ENCODE measurements at regions not wholly inside any gene's neighbourhood (a gene's known extent, or its start where the extent isn't known, plus 50 kb on each side); places are given as distances from the start of the nearest gene placed in this dataset.
"Not testable (repeated sequence)": the region's sequence is repeated elsewhere in the genome, so short reads cannot be mapped to it uniquely, and the experiment has no call there.

DNA sequence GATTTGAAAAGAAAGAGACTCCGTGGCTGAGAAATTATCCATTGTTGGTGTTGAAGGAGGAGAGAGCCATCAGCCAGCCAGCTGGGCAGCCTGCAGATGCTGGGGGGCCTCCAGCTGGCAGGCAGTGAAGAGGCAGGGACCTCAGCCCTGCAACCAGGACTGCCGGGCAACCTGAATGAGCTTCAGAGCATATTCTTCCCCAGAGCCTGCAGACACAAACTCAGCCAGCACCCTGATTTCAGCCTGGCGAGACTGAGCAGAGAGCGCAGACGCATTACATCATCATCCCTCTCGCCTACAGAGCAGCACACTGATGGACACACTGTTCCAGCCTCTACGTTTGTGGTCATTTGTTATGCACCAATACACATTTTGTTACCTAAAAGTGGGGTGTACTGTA is 150.7 kb upstream of the RAB6C start:
- DNase-seq (ENCODE audit: low read depth in 6 of 9, low spot score in 9 of 9), result no peak
- Histone ChIP-seq H3K9me3 (ENCODE audit: control insufficient read depth in 2 of 2, insufficient read depth in 1 of 2, low read length in 1 of 2) (no peaks in the 10 kb centered on the region), H3K4me3 (ENCODE audit: low read length in 2 of 2) (no peak overlapping the region), H3K27ac (ENCODE audit: low read depth in 1 of 2, low read length in 1 of 2) (no peak overlapping the region), H3K4me1 (ENCODE audit: control insufficient read depth in 2 of 2, insufficient read depth in 2 of 2, low read length in 2 of 2) (peaks cover 0 to 7% of the 10 kb centered on the region in 2 donors), H3K27me3 (ENCODE audit: control insufficient read depth in 2 of 2, insufficient read depth in 1 of 2, low read length in 1 of 2) (no peaks in the 10 kb centered on the region), H3K36me3 (ENCODE audit: control insufficient read depth in 2 of 2, insufficient read depth in 2 of 2, low read length in 1 of 2) (no peaks in the 10 kb centered on the region)
- 91% methylated on average over 7 of the region's 7 CpGs for WGBS

DNA sequence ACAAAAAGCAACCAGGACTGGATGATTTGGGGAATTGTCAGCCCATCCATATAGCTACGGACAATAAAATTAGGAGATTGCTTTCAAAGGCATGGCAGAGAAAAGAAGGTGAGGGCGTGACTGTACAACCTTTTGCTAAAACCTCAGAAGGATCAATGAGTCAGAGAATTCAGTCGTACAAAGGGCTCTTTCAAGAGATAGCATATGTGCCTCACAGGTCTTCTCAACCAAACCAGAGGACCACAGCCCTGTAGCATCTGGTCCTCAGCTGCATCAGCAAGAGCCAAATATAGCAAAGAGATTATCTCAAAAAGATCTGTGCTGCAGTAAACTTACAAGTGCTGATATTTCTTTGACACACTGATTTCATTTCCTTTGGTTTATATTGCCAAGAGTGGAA is 149.9 kb upstream of the RAB6C start:
- Histone ChIP-seq H3K27me3 (ENCODE audit: control insufficient read depth in 2 of 2, insufficient read depth in 1 of 2, low read length in 1 of 2) (no peaks in the 10 kb centered on the region), H3K9me3 (ENCODE audit: control insufficient read depth in 2 of 2, insufficient read depth in 1 of 2, low read length in 1 of 2) (no peaks in the 10 kb centered on the region), H3K4me3 (ENCODE audit: low read length in 2 of 2) (no peak overlapping the region), H3K36me3 (ENCODE audit: control insufficient read depth in 2 of 2, insufficient read depth in 2 of 2, low read length in 1 of 2) (no peaks in the 10 kb centered on the region), H3K4me1 (ENCODE audit: control insufficient read depth in 2 of 2, insufficient read depth in 2 of 2, low read length in 2 of 2) (peaks cover 0 to 7% of the 10 kb centered on the region in 2 donors), H3K27ac (ENCODE audit: low read depth in 1 of 2, low read length in 1 of 2) (no peak overlapping the region)
- 90% methylated on average over 3 of the region's 3 CpGs for WGBS
- DNase-seq (ENCODE audit: low read depth in 6 of 9, low spot score in 9 of 9), result no peak

DNA sequence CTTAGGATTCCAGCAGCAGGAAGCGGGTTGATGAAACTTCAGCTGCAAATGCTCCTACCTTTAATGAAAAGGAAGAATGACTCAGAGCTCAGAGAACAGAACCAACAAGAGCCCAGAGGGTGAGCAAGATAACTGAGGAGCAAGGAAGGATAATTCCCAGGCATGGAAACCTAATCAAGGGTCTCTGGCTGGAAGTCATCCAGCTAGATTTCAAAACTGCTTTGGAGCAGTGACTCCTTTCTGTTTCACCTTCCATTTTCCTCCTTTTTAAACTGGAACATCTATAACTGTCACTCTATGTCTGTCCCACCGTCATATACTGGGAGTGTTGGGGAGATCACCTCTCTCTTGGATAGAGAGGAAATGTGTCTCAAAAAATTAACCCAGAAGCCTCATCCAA is 148.4 kb upstream of the RAB6C start:
- Histone ChIP-seq H3K9me3 (ENCODE audit: control insufficient read depth in 2 of 2, insufficient read depth in 1 of 2, low read length in 1 of 2) (no peaks in the 10 kb centered on the region), H3K27ac (ENCODE audit: low read depth in 1 of 2, low read length in 1 of 2) (no peak overlapping the region), H3K4me3 (ENCODE audit: low read length in 2 of 2) (no peak overlapping the region), H3K4me1 (ENCODE audit: control insufficient read depth in 2 of 2, insufficient read depth in 2 of 2, low read length in 2 of 2) (peaks cover 0 to 7% of the 10 kb centered on the region in 2 donors), H3K36me3 (ENCODE audit: control insufficient read depth in 2 of 2, insufficient read depth in 2 of 2, low read length in 1 of 2) (no peaks in the 10 kb centered on the region), H3K27me3 (ENCODE audit: control insufficient read depth in 2 of 2, insufficient read depth in 1 of 2, low read length in 1 of 2) (no peaks in the 10 kb centered on the region)
- no peak for DNase-seq (ENCODE audit: low read depth in 6 of 9, low spot score in 9 of 9)
- WGBS, result 93% methylated on average over 2 of the region's 2 CpGs

DNA sequence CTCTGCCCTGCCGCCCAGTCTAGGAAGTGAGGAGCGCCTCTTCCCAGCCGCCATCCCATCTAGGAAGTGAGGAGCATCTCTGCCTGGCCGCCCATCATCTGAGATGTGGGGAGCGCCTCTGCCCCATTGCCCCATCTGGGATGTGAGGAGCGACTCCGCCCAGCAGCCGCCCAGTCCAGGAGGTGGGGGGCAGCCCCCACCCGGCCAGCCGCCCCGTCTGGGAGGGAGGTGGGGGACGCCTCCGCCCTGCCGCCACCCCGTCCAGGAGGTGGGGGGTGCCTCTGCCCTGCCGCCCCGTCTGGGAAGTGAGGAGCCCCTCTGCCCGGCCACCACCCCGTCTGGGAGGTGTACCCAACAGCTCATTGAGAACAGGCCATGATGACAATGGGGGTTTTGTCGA is 146.0 kb upstream of the RAB6C start:
- not testable (repeated sequence) for DNase-seq (ENCODE audit: low read depth in 6 of 9, low spot score in 9 of 9); H3K36me3 ChIP-seq (ENCODE audit: control insufficient read depth in 2 of 2, insufficient read depth in 2 of 2, low read length in 1 of 2); H3K9me3 ChIP-seq (ENCODE audit: control insufficient read depth in 2 of 2, insufficient read depth in 1 of 2, low read length in 1 of 2); H3K27me3 ChIP-seq (ENCODE audit: control insufficient read depth in 2 of 2, insufficient read depth in 1 of 2, low read length in 1 of 2); H3K4me1 ChIP-seq (ENCODE audit: control insufficient read depth in 2 of 2, insufficient read depth in 2 of 2, low read length in 2 of 2); H3K27ac ChIP-seq (ENCODE audit: low read depth in 1 of 2, low read length in 1 of 2); H3K4me3 ChIP-seq (ENCODE audit: low read length in 2 of 2)
- WGBS, result 98% methylated on average over 20 of the region's 20 CpGs

DNA sequence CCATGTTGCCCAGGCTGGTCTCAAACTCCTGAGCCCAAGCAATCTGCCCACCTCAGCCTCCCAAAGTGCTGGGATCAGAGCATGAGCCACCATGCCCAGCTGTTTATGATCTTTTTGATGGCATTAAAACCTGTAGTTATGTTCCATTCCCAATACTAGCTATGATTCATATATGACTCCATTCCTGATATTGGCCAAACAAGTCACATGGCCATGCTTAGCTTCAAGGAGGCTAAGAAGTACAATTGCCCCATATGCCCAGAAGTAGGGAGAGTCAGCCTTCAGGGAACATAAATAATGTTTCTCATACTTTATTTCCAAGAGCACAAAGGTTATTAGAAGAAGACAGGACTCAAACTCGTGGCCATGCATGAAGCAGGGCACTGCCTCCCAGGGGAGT is 132.4 kb upstream of the RAB6C start:
- DNase-seq (ENCODE audit: low read depth in 6 of 9, low spot score in 9 of 9), result no peak
- no peak overlapping the region for H3K27ac ChIP-seq (ENCODE audit: low read depth in 1 of 2, low read length in 1 of 2)
- no peaks in the 10 kb centered on the region for H3K36me3 ChIP-seq (ENCODE audit: control insufficient read depth in 2 of 2, insufficient read depth in 2 of 2, low read length in 1 of 2)
- no peaks in the 10 kb centered on the region for H3K27me3 ChIP-seq (ENCODE audit: control insufficient read depth in 2 of 2, insufficient read depth in 1 of 2, low read length in 1 of 2)
- H3K4me3 ChIP-seq (ENCODE audit: low read length in 2 of 2), result no peak overlapping the region
- WGBS, result 80% methylated on average over 1 of the region's 1 CpG
- H3K4me1 ChIP-seq (ENCODE audit: control insufficient read depth in 2 of 2, insufficient read depth in 2 of 2, low read length in 2 of 2), result no peaks in the 10 kb centered on the region
- no peaks in the 10 kb centered on the region for H3K9me3 ChIP-seq (ENCODE audit: control insufficient read depth in 2 of 2, insufficient read depth in 1 of 2, low read length in 1 of 2)

DNA sequence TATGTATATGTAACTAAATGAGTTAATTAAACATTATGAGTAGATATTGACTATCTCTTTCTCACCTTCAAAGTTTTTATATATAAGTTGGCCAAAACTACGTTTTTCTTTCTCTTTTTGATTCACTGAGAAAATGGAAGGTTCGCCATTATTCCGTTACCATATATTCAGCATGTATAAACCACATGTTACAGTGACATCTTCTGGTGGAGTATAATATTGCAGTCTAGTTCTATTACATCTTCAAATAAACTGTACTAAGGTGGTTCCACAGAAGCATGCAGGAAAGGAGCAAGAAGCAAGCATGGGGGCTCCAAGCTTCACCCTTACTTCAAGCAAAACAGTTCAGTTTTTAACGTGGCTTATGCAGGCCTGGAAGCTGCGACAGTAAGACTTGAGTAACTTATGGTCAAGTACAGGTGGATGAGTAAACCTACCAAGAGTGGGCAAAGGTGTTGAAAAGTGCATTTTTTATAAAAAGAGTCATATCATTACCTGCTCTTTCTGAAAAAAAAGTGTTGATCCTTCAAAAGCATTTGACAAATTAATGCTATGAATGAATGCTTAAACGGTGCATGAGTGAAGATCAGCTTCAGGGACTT is 129.8 kb upstream of the RAB6C start:
- peak; percentile 37 to 93 (median 84) for DNase-seq (ENCODE audit: low read depth in 6 of 9, low spot score in 9 of 9)
- H3K36me3 ChIP-seq (ENCODE audit: control insufficient read depth in 2 of 2, insufficient read depth in 2 of 2, low read length in 1 of 2), result no peaks in the 10 kb centered on the region
- H3K27me3 ChIP-seq (ENCODE audit: control insufficient read depth in 2 of 2, insufficient read depth in 1 of 2, low read length in 1 of 2), result no peaks in the 10 kb centered on the region
- H3K27ac ChIP-seq (ENCODE audit: low read depth in 1 of 2, low read length in 1 of 2), result no peak overlapping the region
- no peaks in the 10 kb centered on the region for H3K9me3 ChIP-seq (ENCODE audit: control insufficient read depth in 2 of 2, insufficient read depth in 1 of 2, low read length in 1 of 2)
- H3K4me1 ChIP-seq (ENCODE audit: control insufficient read depth in 2 of 2, insufficient read depth in 2 of 2, low read length in 2 of 2), result no peaks in the 10 kb centered on the region
- H3K4me3 ChIP-seq (ENCODE audit: low read length in 2 of 2), result no peak overlapping the region
- WGBS, result 23% methylated on average over 6 of the region's 6 CpGs

DNA sequence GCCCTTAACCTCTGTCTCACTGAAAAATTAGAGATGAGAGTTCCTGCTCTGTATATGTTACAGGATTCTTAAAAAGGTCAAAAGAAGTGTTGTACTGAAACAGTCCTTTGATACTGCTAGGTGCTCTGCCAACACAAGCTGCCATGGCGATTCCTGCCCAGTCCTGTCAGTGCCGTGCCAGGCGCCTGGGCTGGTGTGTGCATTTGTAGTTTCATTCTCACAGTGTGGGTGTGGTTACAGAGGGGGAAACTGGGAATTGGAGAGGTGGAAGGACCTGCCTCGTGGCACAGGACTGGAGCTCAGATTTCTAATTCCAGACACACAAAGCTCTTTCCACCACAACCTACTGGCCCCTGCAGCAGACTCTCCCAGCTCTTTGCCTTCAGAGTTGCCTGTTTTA is 122.3 kb upstream of the RAB6C start:
- DNase-seq (ENCODE audit: low read depth in 6 of 9, low spot score in 9 of 9), result no peak
- H3K9me3 ChIP-seq (ENCODE audit: control insufficient read depth in 2 of 2, insufficient read depth in 1 of 2, low read length in 1 of 2), result no peaks in the 10 kb centered on the region
- 85% methylated on average over 4 of the region's 4 CpGs for WGBS
- H3K36me3 ChIP-seq (ENCODE audit: control insufficient read depth in 2 of 2, insufficient read depth in 2 of 2, low read length in 1 of 2), result no peaks in the 10 kb centered on the region
- H3K4me3 ChIP-seq (ENCODE audit: low read length in 2 of 2), result no peak overlapping the region
- H3K27ac ChIP-seq (ENCODE audit: low read depth in 1 of 2, low read length in 1 of 2), result no peak overlapping the region
- H3K4me1 ChIP-seq (ENCODE audit: control insufficient read depth in 2 of 2, insufficient read depth in 2 of 2, low read length in 2 of 2), result no peaks in the 10 kb centered on the region
- H3K27me3 ChIP-seq (ENCODE audit: control insufficient read depth in 2 of 2, insufficient read depth in 1 of 2, low read length in 1 of 2), result no peaks in the 10 kb centered on the region

DNA sequence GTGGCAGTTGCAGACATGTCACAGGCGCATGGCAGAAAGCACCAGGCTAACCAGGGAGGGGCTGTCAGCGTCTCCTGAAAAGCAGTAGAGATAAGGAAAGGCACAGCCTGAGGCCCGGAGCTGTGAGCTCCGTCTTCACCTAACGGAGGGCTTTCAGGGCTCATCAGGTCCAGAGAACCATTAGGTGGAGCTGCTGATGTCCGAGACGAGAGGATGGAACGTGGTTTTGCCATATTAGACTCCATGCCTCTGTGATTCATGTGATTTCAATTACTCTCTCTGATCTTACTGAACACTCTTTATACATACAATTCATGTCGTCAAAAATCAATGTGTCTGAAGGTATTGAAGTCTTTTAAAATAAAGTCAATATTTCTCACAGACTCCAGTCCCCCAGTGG is 120.3 kb upstream of the RAB6C start:
- Histone ChIP-seq H3K4me3 (ENCODE audit: low read length in 2 of 2) (no peak overlapping the region), H3K4me1 (ENCODE audit: control insufficient read depth in 2 of 2, insufficient read depth in 2 of 2, low read length in 2 of 2) (no peaks in the 10 kb centered on the region), H3K36me3 (ENCODE audit: control insufficient read depth in 2 of 2, insufficient read depth in 2 of 2, low read length in 1 of 2) (no peaks in the 10 kb centered on the region), H3K27ac (ENCODE audit: low read depth in 1 of 2, low read length in 1 of 2) (no peak overlapping the region), H3K27me3 (ENCODE audit: control insufficient read depth in 2 of 2, insufficient read depth in 1 of 2, low read length in 1 of 2) (no peaks in the 10 kb centered on the region), H3K9me3 (ENCODE audit: control insufficient read depth in 2 of 2, insufficient read depth in 1 of 2, low read length in 1 of 2) (no peaks in the 10 kb centered on the region)
- whole genome bisulfite sequencing, result 89% methylated on average over 9 of the region's 9 CpGs
- DNase-seq (ENCODE audit: low read depth in 6 of 9, low spot score in 9 of 9), result no peak

DNA sequence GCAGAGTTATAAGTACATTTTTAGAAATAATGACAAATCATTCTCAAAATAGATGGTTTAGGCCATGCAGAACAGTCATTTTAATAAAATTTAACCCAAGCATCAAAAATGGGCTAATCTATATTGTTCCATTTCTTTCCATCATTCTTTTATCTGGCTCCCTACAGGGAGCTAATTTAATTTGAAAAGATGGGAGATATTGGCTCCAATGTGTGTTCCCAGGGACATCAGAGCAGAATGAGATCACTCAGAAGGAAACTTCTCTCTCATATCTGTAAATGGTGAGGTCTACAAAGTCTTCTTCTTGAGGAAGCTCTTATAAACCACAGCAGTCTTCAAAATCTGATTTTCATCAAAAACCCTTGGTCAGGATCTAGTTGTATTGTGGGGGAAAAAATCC is 119.4 kb upstream of the RAB6C start:
- no peaks in the 10 kb centered on the region for H3K36me3 ChIP-seq (ENCODE audit: control insufficient read depth in 2 of 2, insufficient read depth in 2 of 2, low read length in 1 of 2)
- no peaks in the 10 kb centered on the region for H3K27me3 ChIP-seq (ENCODE audit: control insufficient read depth in 2 of 2, insufficient read depth in 1 of 2, low read length in 1 of 2)
- H3K27ac ChIP-seq (ENCODE audit: low read depth in 1 of 2, low read length in 1 of 2), result no peak overlapping the region
- H3K4me1 ChIP-seq (ENCODE audit: control insufficient read depth in 2 of 2, insufficient read depth in 2 of 2, low read length in 2 of 2), result no peaks in the 10 kb centered on the region
- no peak overlapping the region for H3K4me3 ChIP-seq (ENCODE audit: low read length in 2 of 2)
- no peaks in the 10 kb centered on the region for H3K9me3 ChIP-seq (ENCODE audit: control insufficient read depth in 2 of 2, insufficient read depth in 1 of 2, low read length in 1 of 2)
- DNase-seq (ENCODE audit: low read depth in 6 of 9, low spot score in 9 of 9), result no peak

Data from thymus (tissue), 11 donors.